Transverse colon (tissue), 4 donors: ENCODE measurements at regions not wholly inside any gene's neighbourhood (a gene's known extent, or its start where the extent isn't known, plus 50 kb on each side); places are given as distances from the start of the nearest gene placed in this dataset.

Experiments
- DNase-seq: peaks from one replicate; pipeline ENCODE4 v3.0.0-alpha.2; 2019
- H3K27ac ChIP-seq, 4 donors: fragments of 200-600 bp; sonication (generic); 2 replicates each; pipeline ENCODE4 v1.5.1; 2016 to 2018; ENCODE audit warnings: inconsistent platforms in 4 of 4
- H3K27me3 ChIP-seq: fragments of 200-600 bp; sonication (generic); 2 replicates; pipeline ENCODE4 v1.5.1; 2017; ENCODE audit warnings: inconsistent platforms
- H3K36me3 ChIP-seq, 4 donors: fragments of 200-600 bp; sonication (generic); 2 replicates each; pipeline ENCODE4 v1.5.1; 2017 to 2019; ENCODE audit warnings: inconsistent platforms in 4 of 4
- H3K4me1 ChIP-seq, 4 donors: fragments of 200-600 bp; sonication (generic); 2 replicates each; pipeline ENCODE4 v1.5.1; 2017 to 2020; ENCODE audit warnings: inconsistent platforms in 4 of 4
- H3K4me3 ChIP-seq, 4 donors: fragments of 200-600 bp; sonication (generic); 1 replicate in 1 of 4; 2 replicates in 3 of 4; pipeline versions ENCODE4 v1.5.1 to v1.6.1; 2017 to 2019; ENCODE audit warnings: inconsistent platforms in 4 of 4
- H3K9me3 ChIP-seq, 2 donors: fragments of 200-600 bp; sonication (generic); 2 replicates each; pipeline ENCODE4 v1.5.1; 2017 to 2019; ENCODE audit warnings: inconsistent platforms in 2 of 2
- CTCF ChIP-seq, 5 experiments: fragments of 200-600 bp in 3 of 5; fragments of 450-650 bp in 2 of 5; sonication (generic) in 3 of 5; IDR thresholded peaks; 1 replicate in 2 of 5; 2 replicates in 3 of 5; pipeline ENCODE4 v1.5.1; 2016 to 2017; ENCODE audit warnings: antibody characterized with exemption in 5 of 5, inconsistent platforms in 3 of 5, mild to moderate bottlenecking in 2 of 5, moderate library complexity in 1 of 5
- EP300 ChIP-seq: sonication (generic); formaldehyde crosslinking; IDR thresholded peaks from one replicate; pipeline ENCODE4 v1.6.1; 2017; ENCODE audit warnings: antibody characterized with exemption, low read depth
- POLR2A ChIP-seq: fragments of 450-650 bp; IDR thresholded peaks from one replicate; pipeline ENCODE4 v1.6.1; 2016; ENCODE audit warnings: antibody characterized with exemption, mild to moderate bottlenecking, moderate library complexity
- POLR2AphosphoS5 ChIP-seq, 3 donors: sonication (generic); formaldehyde crosslinking; IDR thresholded peaks; one replicate each; pipeline ENCODE4 v1.6.1; 2016; ENCODE audit warnings: antibody characterized with exemption in 3 of 3
- WGBS, 2 donors: methylation state at CpG; one replicate each; pipeline ENCODE4 v1.1.5; 2018; ENCODE audit warnings: low coverage in 1 of 2; 5-methylcytosine and 5-hydroxymethylcytosine counted together
- in situ Hi-C, 4 donors: fragments of 200-750 bp; cut with MboI; loops; one replicate each; pipeline versions ENCODE4 v1.15.0 to v1.15.1; 2017; ENCODE audit warnings: low sequenced_read_pairs in 3 of 4, low pct_ligation_motif_present in 1 of 4, low pct_unique_long_range_greater_than_20kb in 1 of 4
- intact Hi-C: fragments of 100-400 bp; cut with DNase I; formaldehyde crosslinking; loops from one replicate; pipeline ENCODE4 v1.15.1; 2023; ENCODE audit warnings: low total_unique reads

DNA sequence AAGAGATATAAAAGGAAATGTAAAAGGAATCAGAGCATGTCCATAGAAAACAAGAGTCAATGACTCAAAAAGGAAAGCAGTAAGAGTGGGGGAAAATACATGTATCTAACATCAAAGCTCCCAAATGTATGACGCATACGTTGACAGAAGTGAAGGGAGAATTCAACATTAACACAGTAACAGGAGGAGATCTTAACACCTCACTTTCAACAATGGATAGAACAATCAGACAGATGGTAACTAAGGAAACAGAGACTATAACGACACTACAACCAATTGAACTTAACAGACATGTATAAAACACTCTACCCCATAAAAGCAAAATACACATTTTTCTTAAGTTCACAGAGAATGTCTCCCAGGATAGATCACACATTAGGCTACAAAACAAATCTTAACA lies 774.8 kb upstream of the ARGLU1 start:
- no peak for DNase-seq
- no peaks in the 10 kb centered on the region for H3K27me3 ChIP-seq
- 66 to 83% methylated on average over 3 of the region's 3 CpGs for WGBS, 2 donors

DNA sequence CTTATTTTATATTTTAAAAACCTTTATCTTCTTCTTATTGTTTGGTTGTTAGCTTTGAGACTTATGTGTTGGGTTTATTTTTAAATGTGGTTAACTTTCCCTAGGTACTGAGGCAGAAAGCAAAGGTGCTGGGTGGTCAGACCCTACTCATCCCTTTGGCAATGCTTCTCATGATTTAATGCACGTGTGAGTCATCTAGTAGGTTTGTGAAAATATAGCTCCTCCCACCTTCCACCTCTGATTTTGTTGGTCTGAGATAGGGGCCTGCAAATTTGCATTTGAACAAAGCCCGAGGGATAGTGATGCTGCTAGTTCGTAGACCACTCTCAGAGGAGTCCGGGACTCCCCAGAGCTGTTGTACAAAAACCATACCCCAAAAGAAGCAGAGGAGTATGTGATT lies 771.3 kb upstream of the ARGLU1 start:
- H3K36me3 ChIP-seq = no peaks in the 10 kb centered on the region
- DNase-seq = no peak
- H3K4me3 ChIP-seq = no peak overlapping the region
- intact Hi-C loops = no loop called here
- H3K27me3 ChIP-seq = no peaks in the 10 kb centered on the region
- in situ Hi-C loops = no loop called here
- TF ChIP-seq EP300 (no peak), POLR2AphosphoS5 (IDR thresholded peaks at IDR 0.05) (no peak), CTCF (IDR thresholded peaks at IDR 0.05) (no peak), POLR2A (no peak)
- WGBS, 2 donors = 68 to 92% methylated on average over 2 to 4 of the region's 4 CpGs
- H3K27ac ChIP-seq = no peak overlapping the region
- no peaks in the 10 kb centered on the region for H3K4me1 ChIP-seq
- no peaks in the 10 kb centered on the region for H3K9me3 ChIP-seq

More for the DNA sequence above, 774.8 kb upstream of the ARGLU1 start:
- no peaks in the 10 kb centered on the region for H3K4me1 ChIP-seq
- no peaks in the 10 kb centered on the region for H3K36me3 ChIP-seq
- no peak for TF ChIP-seq EP300
- no peak for TF ChIP-seq POLR2A
- TF ChIP-seq CTCF (IDR thresholded peaks at IDR 0.05) = no peak
- TF ChIP-seq POLR2AphosphoS5 (IDR thresholded peaks at IDR 0.05) = no peak
- H3K4me3 ChIP-seq = no peak overlapping the region
- intact Hi-C loops (no loop called here), in situ Hi-C loops (no loop called here)
- no peak overlapping the region for H3K27ac ChIP-seq
- H3K9me3 ChIP-seq = no peaks in the 10 kb centered on the region

DNA sequence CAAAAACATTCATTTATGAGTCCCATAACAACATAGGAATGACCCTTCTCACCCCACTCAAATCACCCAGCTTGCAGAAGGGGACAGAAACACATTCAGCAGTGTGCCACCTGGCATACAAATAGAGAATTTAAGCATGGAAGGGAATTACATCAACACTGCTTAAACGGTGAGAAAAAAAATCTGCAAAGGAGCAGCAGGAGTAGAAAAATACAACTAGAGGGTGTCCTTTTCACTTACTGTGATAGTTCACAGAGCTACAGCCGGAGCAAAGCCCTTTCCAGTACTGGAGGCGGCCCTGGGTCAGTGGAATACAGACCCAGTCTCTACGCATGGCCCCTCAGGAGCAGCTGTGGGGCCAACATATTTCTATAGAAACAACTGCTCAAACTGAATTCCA lies 764.3 kb upstream of the ARGLU1 start:
- no peak for DNase-seq
- no peaks in the 10 kb centered on the region for H3K36me3 ChIP-seq
- TF ChIP-seq EP300 (no peak), POLR2A (no peak), POLR2AphosphoS5 (IDR thresholded peaks at IDR 0.05) (no peak), CTCF (IDR thresholded peaks at IDR 0.05) (no peak)
- H3K4me3 ChIP-seq = no peak overlapping the region
- intact Hi-C loops (no loop called here), in situ Hi-C loops (no loop called here)
- H3K27me3 ChIP-seq = no peaks in the 10 kb centered on the region
- no peak overlapping the region for H3K27ac ChIP-seq
- H3K9me3 ChIP-seq = no peaks in the 10 kb centered on the region
- 51 to 61% methylated on average over 4 of the region's 4 CpGs for WGBS, 2 donors
- H3K4me1 ChIP-seq = no peaks in the 10 kb centered on the region

- in situ Hi-C loops = no loop called here
- 72 to 80% methylated on average over 5 of the region's 5 CpGs for WGBS, 2 donors
- Histone ChIP-seq H3K27me3 (no peaks in the 10 kb centered on the region), H3K9me3 (no peaks in the 10 kb centered on the region), H3K4me3 (no peak overlapping the region), H3K27ac (no peak overlapping the region), H3K4me1 (no peaks in the 10 kb centered on the region), H3K36me3 (no peaks in the 10 kb centered on the region)
- TF ChIP-seq CTCF (IDR thresholded peaks at IDR 0.05) = no peak
- TF ChIP-seq POLR2A = no peak
- TF ChIP-seq EP300 = no peak
- DNase-seq = no peak
- intact Hi-C loops = no loop called here
Measured at GRCh38 chr13:107331359-107331758, 763.4 kb upstream of the ARGLU1 start.
